B cell (primary cell): ENCODE measurements at regions not wholly inside any gene's neighbourhood (a gene's known extent, or its start where the extent isn't known, plus 50 kb on each side); places are given as distances from the start of the nearest gene placed in this dataset.
"Not testable (repeated sequence)": the region's sequence is repeated elsewhere in the genome, so short reads cannot be mapped to it uniquely, and the experiment has no call there.

Experiments used
- CTCF ChIP-seq: fragments of 200-600 bp; IDR thresholded peaks from one replicate; pipeline ENCODE4 v1.8.0; 2022; ENCODE audit warnings: antibody characterized with exemption, mild to moderate bottlenecking
- EZH2 ChIP-seq: IDR thresholded peaks from 2 replicates; pipeline ENCODE4 v1.6.1; 2012; ENCODE audit warnings: borderline replicate concordance, low read depth, mild to moderate bottlenecking, moderate library complexity, low read length; ENCODE audit not compliant: insufficient read depth, poor library complexity, severe bottlenecking

GRCh38 chr7:6962871-6963270 is 136.8 kb upstream of the CCZ1B start:
- TF ChIP-seq CTCF, EZH2: not testable (repeated sequence)
